ENCODE measurements at regions not wholly inside any gene's neighbourhood (a gene's known extent, or its start where the extent isn't known, plus 50 kb on each side); places are given as distances from the start of the nearest gene placed in this dataset.
"Not testable (repeated sequence)": the region's sequence is repeated elsewhere in the genome, so short reads cannot be mapped to it uniquely, and the experiment has no call there.

DNA sequence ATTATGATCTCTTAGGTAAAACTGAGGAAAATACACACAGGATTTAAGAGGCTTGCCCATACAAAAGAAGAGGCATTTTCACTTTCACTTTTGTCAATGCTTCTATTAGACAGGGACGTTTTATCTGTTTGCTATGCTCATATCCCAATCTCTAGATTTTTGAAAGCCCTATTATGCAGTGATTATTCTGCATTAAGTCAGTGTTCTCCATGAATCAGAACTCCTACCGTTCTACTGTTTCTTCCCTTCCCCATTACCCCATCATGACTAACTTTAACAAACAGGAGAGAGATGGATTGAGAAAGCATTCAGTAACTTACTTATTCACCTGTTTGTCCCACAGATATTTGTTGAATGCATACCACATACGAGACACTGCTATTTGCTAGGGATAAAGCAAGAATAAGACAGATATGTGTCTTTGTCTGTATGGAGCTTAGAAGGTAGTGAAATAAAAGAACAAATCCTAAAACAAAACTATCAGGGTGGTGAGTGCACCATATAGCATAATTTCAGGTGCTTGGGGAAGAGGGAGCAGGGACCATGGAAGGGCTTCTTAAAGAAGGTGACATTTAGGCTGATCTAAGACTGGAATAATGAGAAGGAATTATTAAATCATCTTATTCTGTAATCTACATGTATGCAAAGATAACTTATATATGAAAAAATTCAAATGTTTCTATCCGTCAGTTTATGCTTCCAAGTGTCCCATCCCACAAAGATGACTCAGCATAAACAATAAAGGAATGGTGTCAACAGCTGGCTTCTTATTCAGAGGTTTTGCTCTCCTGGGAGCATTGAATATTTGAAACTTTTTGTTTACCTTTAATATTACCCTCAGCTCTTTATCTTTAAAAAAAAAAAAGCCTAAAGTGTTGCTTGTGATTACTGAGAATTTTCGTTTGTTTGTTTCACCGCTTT is 328.1 kb downstream of the HINT1 start:
- CTCF ChIA-PET = interaction anchor here (1.4 kb wide), 1 partner anchor 9 kb away, joined by 3 read pairs; no protein-coding TSS in a partner anchor
- no peak for ATAC-seq (ENCODE audit: poor library complexity)
- H3K36me3 Mint-ChIP-seq (ENCODE audit: low read depth) = no peaks in the 10 kb centered on the region

DNA sequence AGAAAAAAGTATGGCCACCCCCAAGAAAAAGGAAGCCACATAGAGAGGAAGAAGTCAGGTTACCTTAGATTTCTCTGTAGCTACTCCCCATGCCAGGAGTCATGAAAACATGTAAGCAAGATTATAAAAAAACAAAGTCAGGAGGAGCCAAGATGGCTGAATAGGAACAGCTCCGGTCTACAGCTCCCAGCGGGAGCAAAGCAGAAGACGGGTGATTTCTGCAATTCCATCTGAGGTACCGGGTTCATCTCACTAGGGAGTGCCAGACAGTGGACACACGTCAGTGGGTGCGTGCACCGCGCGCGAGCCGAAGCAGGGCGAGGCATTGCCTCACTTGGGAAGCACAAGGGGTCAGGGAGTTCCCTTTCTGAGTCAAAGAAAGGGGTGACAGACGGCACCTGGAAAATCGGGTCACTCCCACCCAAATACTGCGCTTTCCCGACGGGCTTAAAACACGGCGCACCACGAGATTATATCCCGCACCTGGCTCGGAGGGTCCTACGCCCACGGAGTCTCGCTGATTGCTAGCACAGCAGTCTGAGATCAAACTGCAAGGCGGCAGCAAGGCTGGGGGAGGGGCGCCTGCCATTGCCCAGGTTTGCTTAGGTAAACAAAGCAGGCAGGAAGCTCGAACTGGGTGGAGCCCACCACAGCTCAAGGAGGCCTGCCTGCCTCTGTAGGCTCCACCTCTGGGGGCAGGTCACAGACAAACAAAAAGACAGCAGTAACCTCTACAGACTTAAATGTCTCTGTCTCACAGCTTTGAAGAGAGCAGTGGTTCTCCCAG is 347.3 kb downstream of the HINT1 start:
- H3K27ac ChIP-seq (ENCODE audit: low read depth in 1 of 2, low read length in 2 of 2); H3K9me3 Mint-ChIP-seq; H3K4me3 ChIP-seq (ENCODE audit: low read length); CTCF ChIA-PET; H3K4me3 Mint-ChIP-seq; H3K27me3 Mint-ChIP-seq; H3K36me3 ChIP-seq (ENCODE audit: insufficient read depth, low read length); H3K36me3 Mint-ChIP-seq (ENCODE audit: low read depth); H3K27ac Mint-ChIP-seq; intact Hi-C loops (cut with DNase I, micrococcal nuclease); H3K27me3 ChIP-seq (ENCODE audit: control insufficient read depth in 1 of 2, insufficient read depth in 2 of 2, low read length in 2 of 2); H3K9me3 ChIP-seq (ENCODE audit: control insufficient read depth in 1 of 2, insufficient read depth in 1 of 2, low read length in 2 of 2); ATAC-seq (ENCODE audit: poor library complexity); POLR2A ChIA-PET; H3K4me1 ChIP-seq (ENCODE audit: insufficient read depth, low read length): not testable (repeated sequence)
- H3K4me1 Mint-ChIP-seq (ENCODE audit: low read depth) = peaks cover 11% of the 10 kb centered on the region
- peak in 5 of 14 experiments; percentile 1 to 33 (median 1) for DNase-seq

More for the DNA sequence above, 328.1 kb downstream of the HINT1 start:
- no peaks in the 10 kb centered on the region for H3K27me3 ChIP-seq (ENCODE audit: control insufficient read depth in 1 of 2, insufficient read depth in 2 of 2, low read length in 2 of 2)
- H3K4me1 ChIP-seq (ENCODE audit: insufficient read depth, low read length) = no peaks in the 10 kb centered on the region
- no peaks in the 10 kb centered on the region for H3K9me3 ChIP-seq (ENCODE audit: control insufficient read depth in 1 of 2, insufficient read depth in 1 of 2, low read length in 2 of 2)
- H3K4me3 ChIP-seq (ENCODE audit: low read length) = peak overlapping the region; percentile 42
- DNase-seq = peak in 3 of 14 experiments; percentile 14 to 37 (median 16)
- Mint-ChIP-seq H3K4me3 (peak overlapping the region; percentile 89), H3K27me3 (no peaks in the 10 kb centered on the region), H3K4me1 (ENCODE audit: low read depth) (peaks cover 23% of the 10 kb centered on the region), H3K27ac (peak overlapping the region; percentile 34), H3K9me3 (no peaks in the 10 kb centered on the region)
- no peak for TF ChIP-seq CTCF (IDR thresholded peaks at IDR 0.05)
- POLR2A ChIA-PET = interaction anchor here (1.7 kb wide), 1 partner anchor 10 kb away, joined by 3 read pairs; no protein-coding TSS in a partner anchor
- no peaks in the 10 kb centered on the region for H3K36me3 ChIP-seq (ENCODE audit: insufficient read depth, low read length)
- intact Hi-C loops (cut with DNase I, micrococcal nuclease) = no loop called here
- H3K27ac ChIP-seq (ENCODE audit: low read depth in 1 of 2, low read length in 2 of 2) = no peak overlapping the region

- no peaks in the 10 kb centered on the region for H3K36me3 Mint-ChIP-seq (ENCODE audit: low read depth)
Measured at GRCh38 chr5:130815246-130815645, 349.8 kb downstream of the HINT1 start.

More at GRCh38 chr5:130815246-130815645, 349.8 kb downstream of the HINT1 start:
- H3K4me3 ChIP-seq (ENCODE audit: low read length) = no peak overlapping the region
- peaks cover 11% of the 10 kb centered on the region for H3K4me1 Mint-ChIP-seq (ENCODE audit: low read depth)
- peaks cover 5% of the 10 kb centered on the region for H3K9me3 Mint-ChIP-seq
- intact Hi-C loops (cut with DNase I, micrococcal nuclease) = no loop called here
- H3K4me1 ChIP-seq (ENCODE audit: insufficient read depth, low read length) = peaks cover 3% of the 10 kb centered on the region
- ATAC-seq (ENCODE audit: poor library complexity) (no peak), DNase-seq (no peak)
- H3K27me3 Mint-ChIP-seq = peaks cover 4% of the 10 kb centered on the region
- no peaks in the 10 kb centered on the region for H3K27me3 ChIP-seq (ENCODE audit: control insufficient read depth in 1 of 2, insufficient read depth in 2 of 2, low read length in 2 of 2)
- no peak overlapping the region for H3K27ac ChIP-seq (ENCODE audit: low read depth in 1 of 2, low read length in 2 of 2)
- no peak overlapping the region for H3K4me3 Mint-ChIP-seq
- ChIA-PET CTCF (no interaction called here), POLR2A (no interaction called here)
- H3K9me3 ChIP-seq (ENCODE audit: control insufficient read depth in 1 of 2, insufficient read depth in 1 of 2, low read length in 2 of 2) = peaks cover 0 to 3% of the 10 kb centered on the region in 2 experiments
- no peak for TF ChIP-seq CTCF (IDR thresholded peaks at IDR 0.05)
- H3K27ac Mint-ChIP-seq = no peak overlapping the region
- no peaks in the 10 kb centered on the region for H3K36me3 ChIP-seq (ENCODE audit: insufficient read depth, low read length)
